GM21786 (cell line): ENCODE measurements at regions not wholly inside any gene's neighbourhood (a gene's known extent, or its start where the extent isn't known, plus 50 kb on each side); places are given as distances from the start of the nearest gene placed in this dataset.
A peak's percentile ranks its signal among the peaks of the same experiment; 100 is the strongest.

Experiments
- ATAC-seq: cut with Tn5 transposase; IDR thresholded peaks from one replicate; pipeline ENCODE4 v1.9.1; 2021; ENCODE audit not compliant: unreplicated experiment

- no peak for ATAC-seq
Measured at GRCh38 chr7:17212188-17212587, 86.3 kb upstream of the AHR start.

DNA sequence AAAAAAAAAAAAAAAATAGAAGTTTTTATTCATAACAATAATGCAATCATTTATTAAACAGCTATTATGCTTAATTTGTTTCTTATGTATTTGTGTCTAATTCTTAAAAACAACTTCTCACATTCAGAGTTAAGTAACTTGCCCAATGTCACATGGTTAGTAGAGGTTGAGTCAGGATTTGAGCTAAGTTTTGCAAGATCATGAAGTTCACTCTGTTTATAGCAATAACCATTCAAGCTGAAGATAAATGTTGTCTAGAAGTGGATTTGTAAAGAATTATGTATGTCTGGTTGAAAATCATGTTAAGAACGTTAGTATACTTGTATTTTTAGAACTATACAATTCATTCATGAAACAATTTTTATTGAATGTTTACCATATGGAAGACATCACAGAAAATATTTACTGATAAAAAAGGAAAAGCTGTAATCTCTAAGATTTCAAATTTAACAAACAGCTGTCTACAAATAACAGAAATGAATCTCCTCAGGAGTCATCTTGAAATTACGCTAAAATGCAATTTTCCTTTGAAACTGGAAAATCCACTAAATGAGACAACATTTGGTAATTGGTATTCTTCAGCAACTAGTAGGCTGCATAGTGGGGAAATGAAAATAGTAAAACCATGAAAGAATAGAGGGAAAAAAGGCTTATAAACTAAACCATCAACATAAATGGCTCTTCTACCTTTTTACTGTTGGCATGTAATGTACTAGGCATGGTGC, 70.5 kb upstream of the AHR start:
- ATAC-seq, result no peak

DNA sequence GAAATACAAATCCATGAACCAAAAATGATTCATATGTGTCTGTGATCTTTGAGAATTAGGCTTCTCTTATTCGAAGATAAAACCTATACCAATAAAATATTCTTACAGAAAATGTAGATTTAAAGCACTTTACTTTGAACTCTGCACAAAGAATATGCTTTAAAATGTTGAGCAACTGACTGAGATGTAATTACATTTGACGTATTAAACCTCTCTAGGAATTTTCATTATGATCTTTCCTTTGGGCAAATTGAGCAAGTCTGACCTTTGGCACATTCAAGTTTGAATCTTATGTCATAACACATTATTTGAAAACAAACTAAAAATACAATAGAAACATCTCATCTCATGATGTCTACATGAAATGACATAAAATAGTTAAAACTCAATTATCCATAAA, 69.2 kb upstream of the AHR start:
- ATAC-seq, result no peak

DNA sequence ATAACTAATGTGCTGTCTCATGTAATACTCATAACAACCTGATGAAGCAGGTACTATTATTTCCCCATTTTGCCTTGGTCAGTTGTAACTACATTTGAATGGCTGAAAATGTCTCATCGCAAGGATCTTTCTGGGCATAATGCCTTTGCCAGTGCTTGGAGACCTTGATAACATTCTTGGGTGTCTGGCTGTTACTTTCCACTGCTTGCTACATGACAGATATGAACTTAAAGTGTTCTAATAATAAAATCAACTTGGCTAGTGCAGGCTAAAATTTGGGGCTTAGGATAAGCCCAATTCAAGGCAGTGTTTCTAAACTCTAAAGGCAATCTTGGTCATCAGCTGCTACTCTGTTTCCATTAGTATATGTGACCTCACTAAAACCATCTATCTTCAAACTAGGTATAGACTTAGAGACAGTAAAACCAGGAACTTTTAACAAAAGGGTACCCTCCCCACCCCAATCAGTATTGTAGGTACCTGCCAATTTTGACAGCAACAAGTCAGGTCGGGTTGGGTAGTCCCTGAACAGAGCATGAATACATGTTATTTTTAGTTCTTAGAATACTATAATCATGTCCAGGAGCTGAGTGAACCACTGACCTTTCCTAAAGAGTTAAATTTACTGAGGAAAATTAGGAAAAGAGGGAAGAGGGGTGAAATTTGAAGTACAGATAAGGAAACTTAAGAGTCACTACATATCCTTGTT, 68.2 kb upstream of the AHR start:
- no peak for ATAC-seq

DNA sequence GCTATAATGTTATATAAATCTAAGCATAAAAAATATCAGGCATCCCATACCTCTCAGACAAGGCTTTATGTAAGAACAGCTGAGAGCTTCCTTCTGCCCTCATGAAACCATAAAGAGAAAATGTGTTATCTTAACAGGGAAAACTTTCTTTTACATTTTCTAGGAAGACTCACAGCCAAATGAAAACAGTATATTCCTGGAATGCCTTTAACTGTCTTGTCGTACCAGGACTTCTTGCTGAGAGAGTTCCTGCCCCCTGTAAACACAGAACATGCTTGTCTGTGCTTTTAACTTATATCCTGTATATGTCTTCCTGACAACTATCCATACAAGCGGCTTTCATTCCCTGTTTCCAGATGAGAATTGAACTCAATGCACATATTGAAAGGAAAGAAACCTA, 64.8 kb upstream of the AHR start:
- no peak for ATAC-seq

DNA sequence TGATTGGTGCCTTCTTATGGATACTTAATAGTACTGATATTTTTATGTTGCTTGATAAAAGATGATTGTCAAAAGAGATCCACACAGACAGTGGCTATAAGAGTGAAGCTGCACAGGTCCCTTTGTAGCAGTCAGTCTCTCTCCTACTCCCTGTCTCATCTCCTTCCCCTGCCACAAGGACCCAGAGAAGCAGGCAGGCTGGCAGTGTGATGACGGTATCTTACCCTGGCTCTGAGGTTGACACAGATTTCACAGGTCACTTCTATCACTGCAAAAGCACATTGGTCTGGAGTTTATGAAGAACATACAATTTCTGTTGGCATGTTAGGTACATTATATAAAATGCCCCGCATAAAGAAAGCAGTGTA, 64.4 kb upstream of the AHR start:
- ATAC-seq, result peak; percentile 35

GRCh38 chr7:17234398-17235031, 63.9 kb upstream of the AHR start:
- peak; percentile 98 for ATAC-seq

- ATAC-seq, result no peak
Measured at GRCh38 chr7:17236171-17236570, 62.3 kb upstream of the AHR start.

- no peak for ATAC-seq
Measured at GRCh38 chr7:17236603-17237002, 61.8 kb upstream of the AHR start.

GRCh38 chr7:17239046-17239445, 59.4 kb upstream of the AHR start:
- no peak for ATAC-seq

- ATAC-seq, result no peak
Measured at GRCh38 chr7:17239683-17240521, 58.5 kb upstream of the AHR start.

- ATAC-seq, result no peak
Measured at GRCh38 chr7:17242504-17242903, 55.9 kb upstream of the AHR start.

- no peak for ATAC-seq
Measured at GRCh38 chr7:17244786-17245185, 53.7 kb upstream of the AHR start.

GRCh38 chr7:17247357-17247756, 51.1 kb upstream of the AHR start:
- ATAC-seq, result no peak

- no peak for ATAC-seq
Measured at GRCh38 chr7:17248527-17248926, 49.9 kb upstream of the AHR start.
